ENCODE measurements at regions not wholly inside any gene's neighbourhood (a gene's known extent, or its start where the extent isn't known, plus 50 kb on each side); places are given as distances from the start of the nearest gene placed in this dataset.
"Not testable (repeated sequence)": the region's sequence is repeated elsewhere in the genome, so short reads cannot be mapped to it uniquely, and the experiment has no call there.

- POLR2A ChIA-PET, result no interaction called here
These were observed 52.7 kb upstream of the MAP4 start for GRCh38 chr3:48068886-48069285.

DNA sequence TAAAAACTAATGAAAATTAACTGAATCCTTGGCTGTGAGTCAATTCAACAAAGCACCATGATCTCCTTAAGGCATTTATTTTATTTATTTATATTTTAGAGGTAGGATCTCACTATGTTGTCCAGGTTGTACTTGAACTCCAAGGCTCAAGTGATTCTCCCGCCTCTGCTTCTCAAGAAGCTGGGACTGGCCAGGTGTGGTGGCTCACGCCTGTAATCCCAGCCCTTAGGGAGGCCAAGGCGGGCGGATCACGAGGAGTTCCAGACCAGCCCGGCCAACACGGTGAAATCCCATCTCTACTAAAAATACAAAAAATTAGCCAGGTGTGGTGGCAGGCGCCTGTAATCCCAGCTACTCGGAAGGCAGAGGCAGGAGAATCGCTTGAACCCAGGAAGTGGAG is 52.1 kb upstream of the MAP4 start:
- DNase-seq (ENCODE audit: extremely low spot score); POLR2A ChIA-PET: not testable (repeated sequence)
- CTCF ChIA-PET, result interaction anchor here (1.0 to 1.2 kb wide), 3 partner anchors 16 to 243 kb away, joined by 3 read pairs; no protein-coding TSS in a partner anchor

More at GRCh38 chr3:48068886-48069285, 52.7 kb upstream of the MAP4 start:
- DNase-seq (ENCODE audit: extremely low spot score), result no peak
- CTCF ChIA-PET, result interaction anchor here (1.6 kb wide), 1 partner anchor 79 kb away, joined by 3 read pairs; no protein-coding TSS in a partner anchor
- TF ChIP-seq, protein P1, sequence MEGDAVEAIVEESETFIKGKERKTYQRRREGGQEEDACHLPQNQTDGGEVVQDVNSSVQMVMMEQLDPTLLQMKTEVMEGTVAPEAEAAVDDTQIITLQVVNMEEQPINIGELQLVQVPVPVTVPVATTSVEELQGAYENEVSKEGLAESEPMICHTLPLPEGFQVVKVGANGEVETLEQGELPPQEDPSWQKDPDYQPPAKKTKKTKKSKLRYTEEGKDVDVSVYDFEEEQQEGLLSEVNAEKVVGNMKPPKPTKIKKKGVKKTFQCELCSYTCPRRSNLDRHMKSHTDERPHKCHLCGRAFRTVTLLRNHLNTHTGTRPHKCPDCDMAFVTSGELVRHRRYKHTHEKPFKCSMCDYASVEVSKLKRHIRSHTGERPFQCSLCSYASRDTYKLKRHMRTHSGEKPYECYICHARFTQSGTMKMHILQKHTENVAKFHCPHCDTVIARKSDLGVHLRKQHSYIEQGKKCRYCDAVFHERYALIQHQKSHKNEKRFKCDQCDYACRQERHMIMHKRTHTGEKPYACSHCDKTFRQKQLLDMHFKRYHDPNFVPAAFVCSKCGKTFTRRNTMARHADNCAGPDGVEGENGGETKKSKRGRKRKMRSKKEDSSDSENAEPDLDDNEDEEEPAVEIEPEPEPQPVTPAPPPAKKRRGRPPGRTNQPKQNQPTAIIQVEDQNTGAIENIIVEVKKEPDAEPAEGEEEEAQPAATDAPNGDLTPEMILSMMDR (IDR thresholded peaks at IDR 0.05; ENCODE audit: control extremely low read depth, extremely low read depth, low read depth, missing control alignments), result no peak

GRCh38 chr3:48067271-48067670 is 51.1 kb upstream of the MAP4 start:
- TF ChIP-seq, protein P1 (IDR thresholded peaks at IDR 0.05; ENCODE audit: control extremely low read depth, extremely low read depth, low read depth, missing control alignments), result no peak
- POLR2A ChIA-PET, result interaction anchor here (0.5 kb wide), 1 partner anchor 13 kb away, joined by 3 read pairs; no protein-coding TSS in a partner anchor
- CTCF ChIA-PET, result interaction anchor here (1.2 kb wide), 2 partner anchors 18 to 242 kb away, joined by 3 read pairs; no protein-coding TSS in a partner anchor
- no peak for DNase-seq (ENCODE audit: extremely low spot score)
